ENCODE measurements at regions not wholly inside any gene's neighbourhood (a gene's known extent, or its start where the extent isn't known, plus 50 kb on each side); places are given as distances from the start of the nearest gene placed in this dataset.
"Not testable (repeated sequence)": the region's sequence is repeated elsewhere in the genome, so short reads cannot be mapped to it uniquely, and the experiment has no call there.

DNA sequence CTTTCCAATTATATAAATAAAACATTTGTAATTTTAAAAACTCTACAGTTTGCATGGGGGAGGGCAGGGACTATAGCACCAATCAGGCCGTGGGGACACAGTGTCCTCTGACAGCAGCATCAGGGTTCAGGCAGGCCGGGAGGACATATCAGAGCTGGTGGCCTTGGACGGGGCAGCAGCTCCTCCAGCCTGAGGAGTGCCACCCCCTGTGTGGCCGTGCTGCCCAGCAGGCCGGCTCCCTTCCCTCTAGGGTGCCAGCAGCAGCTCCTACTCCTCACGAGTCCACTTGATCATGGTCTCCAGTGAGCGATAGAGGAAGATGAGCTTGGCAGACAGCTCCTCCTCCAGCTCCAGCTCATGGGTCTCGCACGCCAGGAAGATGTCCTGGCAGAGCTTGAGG is 144.0 kb upstream of the PHACTR3 start:
- DNase-seq (ENCODE audit: low read depth, low spot score) = no peak

DNA sequence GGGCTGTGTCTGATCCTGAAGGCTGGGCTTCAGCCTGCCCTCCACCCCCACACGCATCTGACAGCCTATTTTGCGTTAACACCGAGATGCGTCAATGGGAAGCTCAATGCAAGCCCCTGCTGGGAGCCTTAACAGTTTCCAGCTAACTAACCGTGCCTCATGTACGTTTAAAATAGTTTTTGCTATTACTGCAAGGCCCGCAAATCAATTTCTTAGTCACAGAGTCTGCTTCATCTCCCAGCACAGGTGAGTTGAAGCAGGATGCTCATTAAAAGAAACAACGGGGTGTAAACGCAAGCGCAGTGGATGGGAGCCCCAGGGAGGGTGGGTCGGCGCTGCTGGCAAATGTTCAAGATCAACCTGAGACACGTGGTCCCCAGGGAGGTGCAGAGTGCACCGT is 142.8 kb upstream of the PHACTR3 start:
- no peak for DNase-seq (ENCODE audit: low read depth, low spot score)

DNA sequence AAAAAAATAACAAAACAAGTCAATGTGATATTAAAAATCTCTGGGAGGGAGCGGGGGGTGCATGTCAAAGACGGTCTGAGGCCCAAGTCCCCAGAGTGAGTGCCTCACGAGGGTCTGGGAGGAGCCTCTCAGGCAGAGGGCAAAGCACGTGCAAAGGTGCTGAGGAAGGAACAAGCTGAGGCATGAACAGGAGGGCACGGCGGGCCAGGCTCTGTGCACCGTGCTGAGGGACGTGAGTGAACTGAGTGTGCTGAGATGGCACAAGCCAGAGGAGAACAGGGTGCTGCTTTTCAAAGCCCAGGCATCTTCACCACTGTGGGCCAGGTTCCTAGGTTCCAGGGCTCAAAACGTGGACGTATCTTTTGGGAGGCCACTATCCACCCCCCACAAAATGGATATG is 142.1 kb upstream of the PHACTR3 start:
- no peak for DNase-seq (ENCODE audit: low read depth, low spot score)

GRCh38 chr20:59463541-59463940 is 140.8 kb upstream of the PHACTR3 start:
- DNase-seq (ENCODE audit: low read depth, low spot score) = no peak

DNA sequence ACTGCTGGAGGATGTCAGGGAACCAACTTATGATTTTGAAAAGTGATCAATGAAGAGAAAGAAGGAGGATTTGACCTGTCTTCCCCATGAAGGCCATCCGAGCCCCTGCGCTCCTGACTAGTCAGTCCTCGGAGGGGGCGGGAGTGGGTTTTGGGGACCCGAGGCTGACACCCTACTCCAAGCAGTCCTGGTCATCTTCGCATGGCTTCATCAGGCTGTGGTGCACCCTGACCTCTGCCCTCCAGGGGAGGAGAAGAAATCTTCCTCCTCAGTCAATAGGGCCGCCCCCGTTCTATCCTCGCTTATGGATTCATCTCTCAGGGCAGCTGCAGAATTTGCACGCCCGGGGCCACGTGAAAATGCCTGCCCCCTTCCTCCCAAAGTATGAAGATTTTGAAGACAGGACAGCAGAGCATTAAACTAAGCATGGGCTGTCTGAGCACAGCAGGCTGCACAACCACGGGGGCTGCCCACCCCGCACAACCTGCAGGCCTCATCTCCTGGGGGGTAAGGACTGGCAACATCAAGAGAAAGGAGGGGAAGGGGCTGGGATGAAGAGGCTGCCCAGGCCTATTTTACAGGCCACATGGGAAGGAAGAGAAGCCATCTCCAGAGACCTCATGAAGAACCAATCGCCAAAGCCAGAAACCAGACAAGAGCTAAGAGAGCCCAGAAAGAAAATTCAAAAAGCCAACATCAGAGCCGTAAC is 138.1 kb upstream of the PHACTR3 start:
- DNase-seq (ENCODE audit: low read depth, low spot score) = no peak

GRCh38 chr20:59468831-59469230 is 135.5 kb upstream of the PHACTR3 start:
- no peak for DNase-seq (ENCODE audit: low read depth, low spot score)

DNA sequence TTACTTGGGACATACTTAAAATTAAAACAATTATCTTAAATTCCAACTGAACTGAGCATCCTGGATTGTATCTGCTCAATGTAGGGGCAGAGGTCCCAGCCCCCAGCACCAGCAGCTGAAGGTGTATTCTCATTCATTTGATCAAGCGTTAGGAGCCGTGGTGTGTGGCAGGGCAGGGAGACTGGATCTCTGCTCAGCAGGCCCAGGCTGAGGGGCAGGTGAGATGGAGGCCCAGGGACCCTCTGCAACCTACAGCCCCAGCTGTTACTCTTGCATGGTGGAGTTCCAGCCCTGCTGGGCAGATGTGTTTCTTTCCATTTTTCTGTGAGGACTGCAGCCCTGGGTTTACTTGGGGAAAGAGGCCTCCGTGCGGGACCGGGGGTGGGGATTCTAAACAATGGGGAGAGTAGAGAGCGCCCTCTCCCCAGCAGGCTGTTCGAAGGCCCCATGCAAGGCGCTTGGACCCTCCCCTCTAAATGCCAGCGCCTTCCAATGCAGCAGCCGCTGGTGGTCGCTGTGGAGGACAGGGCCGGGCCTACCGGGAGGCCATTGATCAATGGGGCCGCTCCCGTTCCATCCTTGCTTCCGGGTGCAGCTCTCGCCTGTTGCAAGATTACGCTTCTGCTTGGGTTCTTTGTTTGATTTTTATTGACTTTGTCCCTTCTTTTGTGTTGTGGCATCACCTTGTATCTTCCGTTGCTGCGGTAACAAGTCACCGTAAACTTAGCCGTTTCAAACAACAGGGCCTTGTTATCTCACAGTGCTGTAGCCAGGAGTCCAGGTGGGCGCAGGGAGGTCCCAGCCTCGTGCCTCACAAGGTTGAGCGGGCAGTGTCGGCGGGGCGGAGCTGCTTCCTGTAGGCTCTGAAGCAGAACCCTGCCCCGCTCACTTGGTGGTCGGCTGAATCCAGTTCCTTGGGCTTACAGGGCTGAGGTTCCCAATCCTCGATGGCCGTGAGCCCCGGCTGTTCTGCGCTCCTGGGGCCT is 134.8 kb upstream of the PHACTR3 start:
- DNase-seq (ENCODE audit: low read depth, low spot score) = peak; percentile 57

GRCh38 chr20:59470521-59470920 is 133.8 kb upstream of the PHACTR3 start:
- no peak for DNase-seq (ENCODE audit: low read depth, low spot score)

DNA sequence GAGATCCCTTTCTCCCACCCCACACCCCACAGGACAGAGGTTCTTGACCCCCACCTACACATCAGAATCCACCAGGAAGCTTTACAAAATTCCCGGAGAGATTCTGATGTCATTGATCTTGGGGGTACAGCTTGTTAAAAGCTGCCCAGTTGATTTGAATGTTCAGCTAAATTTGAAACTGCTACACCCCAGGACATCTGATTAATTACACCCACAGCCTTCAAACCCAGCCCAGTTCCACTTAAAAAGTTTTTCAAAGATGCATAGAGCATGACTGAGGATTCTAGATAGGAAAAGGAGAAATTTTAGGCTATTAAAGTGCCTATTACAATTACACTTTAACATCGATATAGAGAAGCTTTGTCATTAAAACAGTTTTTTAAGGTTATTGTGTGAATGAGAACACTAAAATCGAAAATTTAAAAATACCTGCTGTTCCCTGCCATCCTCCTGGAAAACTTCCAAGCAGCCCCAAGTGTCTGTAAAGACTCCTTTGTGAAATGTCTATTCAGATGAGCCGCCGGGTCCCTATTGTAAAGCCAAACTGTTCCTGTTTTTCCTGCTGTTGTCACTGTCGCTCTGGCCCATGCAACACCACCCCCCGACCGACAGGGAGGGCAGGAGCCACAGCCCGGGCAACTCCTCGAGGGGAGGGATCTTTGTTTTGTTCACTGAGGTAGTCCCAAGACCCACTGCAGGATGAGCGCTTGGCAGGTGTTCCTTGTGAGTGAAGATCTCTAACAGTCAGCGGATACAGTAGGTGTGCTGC is 132.5 kb upstream of the PHACTR3 start:
- DNase-seq (ENCODE audit: low read depth, low spot score) = peak; percentile 30

DNA sequence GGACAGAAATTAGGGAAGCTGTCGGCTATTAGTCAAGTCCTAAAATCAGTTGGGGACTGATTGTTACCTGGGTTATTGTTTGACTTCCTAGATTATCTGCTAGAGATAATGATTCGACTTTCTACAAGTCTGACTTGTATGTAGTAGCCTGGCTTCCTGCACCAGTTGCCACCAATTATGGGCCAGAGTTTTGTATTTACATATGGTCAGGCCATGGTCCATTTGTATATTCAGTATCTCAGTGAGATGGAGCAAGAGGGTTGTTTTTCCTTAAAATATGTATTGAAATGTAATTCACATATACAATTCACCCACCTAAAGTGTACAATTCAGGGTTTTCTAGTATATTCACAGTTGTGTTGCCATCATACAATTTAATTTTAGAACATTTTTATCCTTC is 130.6 kb upstream of the PHACTR3 start:
- DNase-seq (ENCODE audit: low read depth, low spot score) = no peak

DNA sequence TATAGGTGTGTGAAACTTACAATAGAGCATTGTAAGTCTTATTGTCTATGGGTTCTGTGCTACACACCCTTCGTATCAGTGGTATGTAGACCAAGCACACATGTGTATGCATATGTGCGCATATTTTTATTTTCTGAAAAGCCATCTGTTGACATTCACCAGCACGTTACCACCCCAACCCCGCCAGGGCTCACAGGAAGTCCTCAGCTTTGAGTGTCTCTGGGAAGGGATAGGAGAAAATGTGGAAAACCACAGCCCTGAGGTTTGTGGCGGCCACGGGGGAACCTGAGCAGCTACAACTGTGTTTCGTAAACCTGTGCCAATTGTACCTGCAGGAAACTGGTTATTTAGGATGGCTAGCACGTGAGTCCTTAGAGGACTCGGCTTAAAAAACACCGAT is 123.3 kb upstream of the PHACTR3 start:
- no peak for DNase-seq (ENCODE audit: low read depth, low spot score)

DNA sequence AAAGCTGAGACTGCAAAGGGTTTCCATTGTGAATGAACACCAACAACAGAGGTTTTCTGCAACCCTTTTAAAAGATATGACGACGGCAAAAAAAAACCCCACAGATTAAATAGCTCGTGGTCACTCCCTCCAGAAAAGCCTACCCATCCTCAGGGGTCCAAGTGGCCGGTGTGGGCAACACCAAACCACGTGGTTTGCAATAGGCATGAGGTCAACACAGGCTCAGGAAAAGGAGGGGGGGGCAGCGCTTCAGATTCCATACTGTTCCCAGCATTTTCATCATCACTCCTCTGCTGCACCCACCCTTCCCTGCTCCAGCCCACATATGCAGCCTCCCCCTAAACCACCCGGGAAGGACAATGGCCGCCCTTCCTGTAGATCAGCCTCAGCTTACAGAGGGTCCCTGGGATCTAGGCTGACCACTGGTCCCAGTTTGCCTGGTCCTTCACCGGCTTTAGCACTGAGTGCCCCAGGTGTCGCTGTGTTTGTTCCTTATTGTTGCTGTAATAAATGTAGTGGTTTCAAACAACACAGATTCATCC is 122.8 kb upstream of the PHACTR3 start:
- DNase-seq (ENCODE audit: low read depth, low spot score) = no peak

DNA sequence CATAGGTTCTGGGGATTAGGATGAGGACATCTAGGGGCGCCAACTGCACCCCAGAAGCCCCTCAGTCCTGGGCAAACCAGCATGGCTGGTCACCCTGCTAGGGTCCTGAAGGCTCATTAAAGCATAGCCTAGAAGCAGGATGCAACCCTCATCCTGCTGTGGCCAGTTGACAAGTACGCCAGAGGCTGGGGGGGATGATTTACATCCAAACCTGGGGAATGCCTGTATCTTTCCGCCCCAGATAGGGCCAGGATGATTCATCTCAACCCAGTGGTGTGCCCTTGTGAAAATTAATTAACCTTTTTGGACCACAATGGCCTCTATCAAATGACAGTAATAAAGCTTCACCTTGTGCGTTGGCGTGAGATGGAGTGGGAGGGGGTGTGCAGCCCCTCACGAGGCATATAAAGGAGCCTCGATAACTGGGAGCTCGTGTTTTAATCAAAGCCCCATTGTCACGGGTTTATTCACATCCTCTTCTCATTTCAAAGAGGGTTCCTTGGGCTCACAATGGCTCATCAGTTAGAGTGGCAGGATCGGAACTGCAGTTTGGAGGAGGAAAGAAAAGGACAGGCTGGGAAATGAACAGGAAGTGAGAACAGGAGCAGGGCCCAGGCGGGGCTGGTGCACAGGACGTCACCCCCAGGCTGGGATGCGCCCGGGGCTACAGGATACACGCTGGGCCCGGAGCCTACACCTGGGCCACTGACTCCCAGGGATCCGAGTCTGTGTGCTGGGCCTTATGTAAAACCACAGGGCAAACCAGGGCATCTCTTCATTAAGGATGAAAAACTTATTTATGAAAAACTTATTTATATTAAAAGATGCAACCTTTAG is 121.8 kb upstream of the PHACTR3 start:
- no peak for DNase-seq (ENCODE audit: low read depth, low spot score)

DNA sequence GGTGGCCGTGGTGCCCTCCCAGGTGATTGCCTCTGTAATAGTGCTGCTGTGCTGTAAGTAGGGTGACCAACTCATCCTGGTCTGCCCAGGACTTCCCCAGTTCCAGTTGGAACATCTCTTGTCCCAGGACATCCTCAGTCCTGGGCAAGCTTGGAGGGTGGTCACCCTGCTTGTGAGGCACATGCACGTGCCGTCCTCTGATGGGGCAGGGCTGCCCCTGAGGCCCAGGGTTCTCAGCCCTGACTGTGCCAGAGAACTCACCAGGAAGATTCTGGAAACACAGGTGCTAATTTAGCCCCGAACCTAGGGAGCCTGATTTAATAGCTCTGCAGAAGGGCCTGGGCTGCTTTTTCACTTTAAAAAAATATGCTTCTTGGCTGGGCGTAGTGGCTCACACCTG is 120.9 kb upstream of the PHACTR3 start:
- DNase-seq (ENCODE audit: low read depth, low spot score) = no peak

DNA sequence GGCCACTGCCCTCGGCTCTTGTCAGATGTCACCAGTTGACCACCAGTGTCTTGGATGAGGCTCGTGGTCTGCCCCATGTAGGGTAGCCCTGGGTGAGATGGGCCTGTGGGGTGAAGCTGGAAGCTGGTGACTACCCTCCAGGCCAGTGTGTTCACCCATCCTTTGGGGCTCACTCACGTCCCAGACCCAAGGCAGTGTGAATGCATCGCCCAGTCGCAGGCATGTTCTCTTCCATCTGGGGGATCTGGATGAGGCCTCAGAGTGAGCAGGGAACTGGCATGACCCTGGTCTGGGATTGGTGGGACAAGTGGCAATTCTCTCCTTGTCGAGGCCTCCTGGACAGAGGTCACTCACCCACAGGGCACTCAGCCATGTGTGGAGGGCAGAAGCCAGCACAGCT is 120.1 kb upstream of the PHACTR3 start:
- DNase-seq (ENCODE audit: low read depth, low spot score) = no peak

DNA sequence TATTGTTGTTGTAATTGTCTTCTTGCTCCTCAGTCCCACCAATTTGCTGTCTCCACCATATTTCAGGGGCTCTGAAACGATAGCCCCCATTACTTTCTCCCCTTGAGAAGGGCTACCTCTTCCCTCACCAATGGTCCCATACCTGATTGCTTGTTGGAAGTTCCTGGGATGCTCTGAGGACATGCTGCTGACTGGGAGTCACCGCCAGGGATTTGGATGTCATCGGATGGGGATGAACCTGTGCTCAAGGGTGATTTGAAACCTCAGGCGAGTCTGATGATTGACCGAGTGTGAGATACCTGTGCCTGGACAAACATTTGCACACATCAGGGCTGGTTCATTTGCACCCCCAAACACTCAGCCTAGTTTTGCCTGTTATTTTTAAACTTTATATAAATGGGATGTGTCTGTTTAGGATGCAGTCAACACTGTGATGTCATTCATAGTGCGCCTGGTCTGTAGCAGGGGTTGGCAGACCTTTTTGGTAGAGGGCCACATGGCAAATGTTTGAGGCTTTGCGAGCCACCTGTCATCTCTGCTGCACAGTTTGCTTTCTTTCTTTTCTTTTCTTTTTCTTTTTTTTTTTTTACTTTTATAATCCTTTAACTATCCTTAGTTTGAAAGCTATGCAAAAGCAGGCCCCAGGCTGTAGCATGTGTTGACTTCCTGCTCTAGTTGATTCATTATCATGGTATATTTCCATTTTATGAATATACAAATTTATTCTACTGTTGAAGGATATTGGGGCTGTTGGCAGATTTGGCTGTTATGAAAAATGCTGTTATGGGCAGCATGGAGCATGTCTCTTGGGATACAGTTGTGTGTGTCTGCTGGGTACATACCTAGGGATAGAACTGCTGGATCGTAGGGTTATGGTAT is 118.5 kb upstream of the PHACTR3 start:
- no peak for DNase-seq (ENCODE audit: low read depth, low spot score)

GRCh38 chr20:59488459-59488858 is 115.9 kb upstream of the PHACTR3 start:
- not testable (repeated sequence) for DNase-seq (ENCODE audit: low read depth, low spot score)

GRCh38 chr20:59490196-59491004 is 113.9 kb upstream of the PHACTR3 start:
- not testable (repeated sequence) for DNase-seq (ENCODE audit: low read depth, low spot score)

DNA sequence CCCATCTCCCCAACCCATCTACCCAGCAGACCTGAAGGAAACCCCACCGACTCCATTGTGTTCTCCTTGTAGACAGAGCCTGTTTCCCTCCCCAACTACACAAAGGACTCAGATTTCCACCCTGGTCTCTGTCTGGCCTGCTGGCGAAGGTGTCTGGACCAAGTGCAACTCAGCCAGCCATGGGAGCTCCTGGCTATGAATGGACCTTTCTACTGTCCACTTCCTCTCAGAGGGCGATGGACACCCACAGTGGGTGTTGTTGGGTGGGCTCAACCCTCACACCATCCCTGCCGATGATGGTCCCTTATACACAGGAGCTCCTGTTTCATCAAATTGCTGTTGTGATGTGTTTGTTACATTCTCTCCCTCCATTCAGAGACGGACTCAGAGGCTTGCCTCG is 112.5 kb upstream of the PHACTR3 start:
- no peak for DNase-seq (ENCODE audit: low read depth, low spot score)

All from ELF-1 (cell line).